ENCODE measurements at regions not wholly inside any gene's neighbourhood (a gene's known extent, or its start where the extent isn't known, plus 50 kb on each side); places are given as distances from the start of the nearest gene placed in this dataset.

- no peaks in the 10 kb centered on the region for H3K27me3 Mint-ChIP-seq (ENCODE audit: insufficient read depth, unreplicated experiment)
- H3K4me1 Mint-ChIP-seq (ENCODE audit: insufficient read depth, unreplicated experiment) = no peaks in the 10 kb centered on the region
Measured at GRCh38 chr5:40033009-40033408, 608.2 kb upstream of the DAB2 start.

GRCh38 chr5:40030661-40031060 is 605.9 kb upstream of the DAB2 start:
- TF ChIP-seq CTCF (IDR thresholded peaks at IDR 0.05; ENCODE audit: unreplicated experiment) = no peak
- no peaks in the 10 kb centered on the region for H3K9me3 Mint-ChIP-seq (ENCODE audit: unreplicated experiment)
- H3K27me3 Mint-ChIP-seq (ENCODE audit: insufficient read depth, unreplicated experiment) = no peaks in the 10 kb centered on the region
- ChIA-PET POLR2A (no interaction called here), CTCF (interaction anchor here (0.8 kb wide), 1 partner anchor 71 kb away, joined by 4 read pairs; no protein-coding TSS in a partner anchor)
- no TSS peak for BruUV-seq (replicated peaks)
- no peaks in the 10 kb centered on the region for H3K4me1 Mint-ChIP-seq (ENCODE audit: insufficient read depth, unreplicated experiment)
- H3K4me3 Mint-ChIP-seq (ENCODE audit: unreplicated experiment) = no peak overlapping the region
- H3K36me3 Mint-ChIP-seq (ENCODE audit: insufficient read depth, unreplicated experiment) = no peaks in the 10 kb centered on the region
- intact Hi-C loops (cut with micrococcal nuclease) = no loop called here
- H3K27ac Mint-ChIP-seq (ENCODE audit: low read depth, unreplicated experiment) = no peak overlapping the region
- DNase-seq (ENCODE audit: unreplicated experiment) = no peak

More at GRCh38 chr5:40033009-40033408, 608.2 kb upstream of the DAB2 start:
- BruUV-seq (replicated peaks) = no TSS peak
- ChIA-PET CTCF (no interaction called here), POLR2A (interaction anchor here (0.6 kb wide), 1 partner anchor 11 kb away, joined by 3 read pairs; no protein-coding TSS in a partner anchor)
- Mint-ChIP-seq H3K36me3 (ENCODE audit: insufficient read depth, unreplicated experiment) (no peaks in the 10 kb centered on the region), H3K27ac (ENCODE audit: low read depth, unreplicated experiment) (no peak overlapping the region), H3K9me3 (ENCODE audit: unreplicated experiment) (no peaks in the 10 kb centered on the region), H3K4me3 (ENCODE audit: unreplicated experiment) (no peak overlapping the region)
- no peak for TF ChIP-seq CTCF (IDR thresholded peaks at IDR 0.05; ENCODE audit: unreplicated experiment)
- no peak for DNase-seq (ENCODE audit: unreplicated experiment)
- intact Hi-C loops (cut with micrococcal nuclease) = no loop called here

GRCh38 chr5:40029711-40030495 is 605.1 kb upstream of the DAB2 start:
- CTCF ChIA-PET = interaction anchor here (0.7 to 1.2 kb wide), 2 partner anchors 14 to 22 kb away, joined by 3 to 5 read pairs; no protein-coding TSS in a partner anchor
- no peaks in the 10 kb centered on the region for H3K9me3 Mint-ChIP-seq (ENCODE audit: unreplicated experiment)

GRCh38 chr5:40027400-40027799 is 602.6 kb upstream of the DAB2 start:
- no peaks in the 10 kb centered on the region for H3K9me3 Mint-ChIP-seq (ENCODE audit: unreplicated experiment)
- H3K27me3 Mint-ChIP-seq (ENCODE audit: insufficient read depth, unreplicated experiment) = no peaks in the 10 kb centered on the region
- no peaks in the 10 kb centered on the region for H3K36me3 Mint-ChIP-seq (ENCODE audit: insufficient read depth, unreplicated experiment)
- no TSS peak for BruUV-seq (replicated peaks)
- H3K4me1 Mint-ChIP-seq (ENCODE audit: insufficient read depth, unreplicated experiment) = no peaks in the 10 kb centered on the region
- CTCF ChIA-PET = no interaction called here
- H3K27ac Mint-ChIP-seq (ENCODE audit: low read depth, unreplicated experiment) = no peak overlapping the region
- intact Hi-C loops (cut with micrococcal nuclease) = no loop called here
- POLR2A ChIA-PET = no interaction called here
- DNase-seq (ENCODE audit: unreplicated experiment) = no peak
- TF ChIP-seq CTCF (IDR thresholded peaks at IDR 0.05; ENCODE audit: unreplicated experiment) = no peak
- no peak overlapping the region for H3K4me3 Mint-ChIP-seq (ENCODE audit: unreplicated experiment)

More at GRCh38 chr5:40029711-40030495, 605.1 kb upstream of the DAB2 start:
- DNase-seq (ENCODE audit: unreplicated experiment) = no peak
- Mint-ChIP-seq H3K4me3 (ENCODE audit: unreplicated experiment) (no peak overlapping the region), H3K4me1 (ENCODE audit: insufficient read depth, unreplicated experiment) (no peaks in the 10 kb centered on the region), H3K27me3 (ENCODE audit: insufficient read depth, unreplicated experiment) (no peaks in the 10 kb centered on the region), H3K27ac (ENCODE audit: low read depth, unreplicated experiment) (no peak overlapping the region), H3K36me3 (ENCODE audit: insufficient read depth, unreplicated experiment) (no peaks in the 10 kb centered on the region)
- POLR2A ChIA-PET = interaction anchor here (0.6 kb wide), 1 partner anchor 882 kb away, joined by 3 read pairs; no protein-coding TSS in a partner anchor
- intact Hi-C loops (cut with micrococcal nuclease) = no loop called here
- BruUV-seq (replicated peaks) = no TSS peak
- no peak for TF ChIP-seq CTCF (IDR thresholded peaks at IDR 0.05; ENCODE audit: unreplicated experiment)

Data from MCF 10A (cell line).